ENCODE measurements at regions not wholly inside any gene's neighbourhood (a gene's known extent, or its start where the extent isn't known, plus 50 kb on each side); places are given as distances from the start of the nearest gene placed in this dataset.
A peak's percentile ranks its signal among the peaks of the same experiment; 100 is the strongest.

GRCh38 chr13:72168126-72168855, 301.3 kb upstream of the DACH1 start:
- Histone ChIP-seq H3K27ac (replicated peaks; ENCODE audit: low read length) (no peak overlapping the region), H3K23ac (ENCODE audit: low read depth, low read length, poor library complexity) (no peak overlapping the region), H3K4me2 (ENCODE audit: insufficient read depth, low read length, poor library complexity, severe bottlenecking) (no peak overlapping the region), H2BK120ac (ENCODE audit: low read depth, low read length) (no peak overlapping the region), H3K14ac (ENCODE audit: low read length) (no peak overlapping the region), H3K36me3 (replicated peaks in 1 of 2; ENCODE audit: control insufficient read depth in 2 of 2, insufficient read depth in 2 of 2, low read length in 2 of 2) (no peaks in the 10 kb centered on the region), H4K91ac (ENCODE audit: low read depth, low read length, poor library complexity) (no peak overlapping the region), H2BK5ac (ENCODE audit: low read length) (no peak overlapping the region), H3K79me1 (ENCODE audit: low read depth, low read length) (no peaks in the 10 kb centered on the region), H3K4ac (ENCODE audit: low read length) (no peak overlapping the region), H3K9me3 (replicated peaks in 1 of 2; ENCODE audit: control insufficient read depth in 2 of 2, insufficient read depth in 1 of 2, low read depth in 1 of 2, low read length in 2 of 2) (no peaks in the 10 kb centered on the region), H2AFZ (ENCODE audit: low read length) (peak overlapping the region; percentile 7), H3K27me3 (ENCODE audit: control insufficient read depth in 3 of 3, insufficient read depth in 3 of 3, low read depth in 1 of 3, low read length in 3 of 3) (no peaks in the 10 kb centered on the region), H2BK12ac (ENCODE audit: low read length) (no peak overlapping the region), H3K4me1 (ENCODE audit: control insufficient read depth in 2 of 2, insufficient read depth in 1 of 2, low read depth in 1 of 2, low read length in 2 of 2) (peaks cover 0 to 2% of the 10 kb centered on the region in 2 donors), H2AK5ac (ENCODE audit: low read depth, low read length) (no peak overlapping the region), H3K18ac (ENCODE audit: low read length) (no peak overlapping the region), H3K4me3 (ENCODE audit: low read length in 2 of 2) (no peak overlapping the region), H3K9ac (ENCODE audit: low read depth, low read length, poor library complexity) (no peak overlapping the region), H4K8ac (ENCODE audit: low read depth, low read length) (no peak overlapping the region), H2BK15ac (ENCODE audit: low read length) (no peak overlapping the region)
- WGBS, 2 donors (ENCODE audit: extremely low coverage in 2 of 2, insufficient read length in 2 of 2, insufficient replicate concordance in 1 of 2) = no CpG with 5 or more reads among the region's 8 CpGs
- no peak for DNase-seq (ENCODE audit: low spot score)

DNA sequence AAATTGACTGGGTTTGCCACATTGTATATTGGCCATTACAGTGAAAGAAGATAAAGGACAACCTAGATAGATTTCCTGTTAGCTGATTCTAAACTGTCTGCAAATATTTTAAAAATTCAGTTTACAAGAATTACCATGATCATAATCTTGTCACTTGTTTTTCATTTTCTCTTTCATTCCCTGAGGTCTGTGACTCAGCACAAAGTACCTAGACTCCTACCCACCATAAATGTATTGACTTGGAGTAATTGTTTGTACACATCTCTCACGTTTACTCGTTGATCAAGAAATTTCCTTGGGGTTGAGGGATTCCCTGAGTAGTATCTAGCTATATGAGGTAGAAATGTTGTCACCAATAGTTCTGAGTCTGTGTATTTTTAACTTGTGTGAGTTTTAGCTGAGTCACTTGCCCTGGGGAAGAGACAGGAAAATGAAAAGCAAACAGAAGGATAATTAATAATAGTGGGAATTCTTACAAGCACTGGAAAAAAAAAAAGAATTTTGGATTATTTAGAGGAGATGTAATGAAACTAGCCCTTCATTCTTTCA, 299.2 kb upstream of the DACH1 start:
- H3K14ac ChIP-seq (ENCODE audit: low read length) = no peak overlapping the region

GRCh38 chr13:72165276-72165675, 298.3 kb upstream of the DACH1 start:
- no peak overlapping the region for H3K27ac ChIP-seq (replicated peaks; ENCODE audit: low read length)
- no peaks in the 10 kb centered on the region for H3K79me1 ChIP-seq (ENCODE audit: low read depth, low read length)
- no peak overlapping the region for H2BK120ac ChIP-seq (ENCODE audit: low read depth, low read length)
- no peak overlapping the region for H2BK12ac ChIP-seq (ENCODE audit: low read length)
- no peak overlapping the region for H3K23ac ChIP-seq (ENCODE audit: low read depth, low read length, poor library complexity)
- no peak overlapping the region for H3K4ac ChIP-seq (ENCODE audit: low read length)
- no peak overlapping the region for H3K4me3 ChIP-seq (ENCODE audit: low read length in 2 of 2)
- H3K14ac ChIP-seq (ENCODE audit: low read length) = no peak overlapping the region
- no peak overlapping the region for H4K91ac ChIP-seq (ENCODE audit: low read depth, low read length, poor library complexity)
- H2BK5ac ChIP-seq (ENCODE audit: low read length) = no peak overlapping the region
- H3K18ac ChIP-seq (ENCODE audit: low read length) = no peak overlapping the region
- H2BK15ac ChIP-seq (ENCODE audit: low read length) = no peak overlapping the region
- no peaks in the 10 kb centered on the region for H3K27me3 ChIP-seq (ENCODE audit: control insufficient read depth in 3 of 3, insufficient read depth in 3 of 3, low read depth in 1 of 3, low read length in 3 of 3)
- H3K9me3 ChIP-seq (replicated peaks in 1 of 2; ENCODE audit: control insufficient read depth in 2 of 2, insufficient read depth in 1 of 2, low read depth in 1 of 2, low read length in 2 of 2) = no peaks in the 10 kb centered on the region
- WGBS, 2 donors (ENCODE audit: extremely low coverage in 2 of 2, insufficient read length in 2 of 2, insufficient replicate concordance in 1 of 2) = no CpG with 5 or more reads among the region's 1 CpG
- peaks cover 0 to 2% of the 10 kb centered on the region in 2 donors for H3K4me1 ChIP-seq (ENCODE audit: control insufficient read depth in 2 of 2, insufficient read depth in 1 of 2, low read depth in 1 of 2, low read length in 2 of 2)
- H3K36me3 ChIP-seq (replicated peaks in 1 of 2; ENCODE audit: control insufficient read depth in 2 of 2, insufficient read depth in 2 of 2, low read length in 2 of 2) = no peaks in the 10 kb centered on the region
- H3K4me2 ChIP-seq (ENCODE audit: insufficient read depth, low read length, poor library complexity, severe bottlenecking) = no peak overlapping the region
- no peak overlapping the region for H2AFZ ChIP-seq (ENCODE audit: low read length)
- no peak for DNase-seq (ENCODE audit: low spot score)
- no peak overlapping the region for H4K8ac ChIP-seq (ENCODE audit: low read depth, low read length)
- H2AK5ac ChIP-seq (ENCODE audit: low read depth, low read length) = no peak overlapping the region
- H3K9ac ChIP-seq (ENCODE audit: low read depth, low read length, poor library complexity) = no peak overlapping the region

More for the DNA sequence above, 299.2 kb upstream of the DACH1 start:
- H3K4me2 ChIP-seq (ENCODE audit: insufficient read depth, low read length, poor library complexity, severe bottlenecking) = no peak overlapping the region
- peaks cover 0 to 2% of the 10 kb centered on the region in 2 donors for H3K4me1 ChIP-seq (ENCODE audit: control insufficient read depth in 2 of 2, insufficient read depth in 1 of 2, low read depth in 1 of 2, low read length in 2 of 2)
- H4K91ac ChIP-seq (ENCODE audit: low read depth, low read length, poor library complexity) = no peak overlapping the region
- no peak overlapping the region for H2AK5ac ChIP-seq (ENCODE audit: low read depth, low read length)
- H3K23ac ChIP-seq (ENCODE audit: low read depth, low read length, poor library complexity) = no peak overlapping the region
- H2BK15ac ChIP-seq (ENCODE audit: low read length) = no peak overlapping the region
- DNase-seq (ENCODE audit: low spot score) = no peak
- no peak overlapping the region for H2BK120ac ChIP-seq (ENCODE audit: low read depth, low read length)
- H3K18ac ChIP-seq (ENCODE audit: low read length) = no peak overlapping the region
- no peak overlapping the region for H2BK12ac ChIP-seq (ENCODE audit: low read length)
- H3K4me3 ChIP-seq (ENCODE audit: low read length in 2 of 2) = no peak overlapping the region
- no peak overlapping the region for H2AFZ ChIP-seq (ENCODE audit: low read length)
- H4K8ac ChIP-seq (ENCODE audit: low read depth, low read length) = no peak overlapping the region
- no peak overlapping the region for H3K9ac ChIP-seq (ENCODE audit: low read depth, low read length, poor library complexity)
- no peak overlapping the region for H2BK5ac ChIP-seq (ENCODE audit: low read length)
- H3K27ac ChIP-seq (replicated peaks; ENCODE audit: low read length) = no peak overlapping the region
- H3K36me3 ChIP-seq (replicated peaks in 1 of 2; ENCODE audit: control insufficient read depth in 2 of 2, insufficient read depth in 2 of 2, low read length in 2 of 2) = no peaks in the 10 kb centered on the region
- no CpG with 5 or more reads among the region's 2 CpGs for WGBS, 2 donors (ENCODE audit: extremely low coverage in 2 of 2, insufficient read length in 2 of 2, insufficient replicate concordance in 1 of 2)
- no peaks in the 10 kb centered on the region for H3K79me1 ChIP-seq (ENCODE audit: low read depth, low read length)
- no peaks in the 10 kb centered on the region for H3K9me3 ChIP-seq (replicated peaks in 1 of 2; ENCODE audit: control insufficient read depth in 2 of 2, insufficient read depth in 1 of 2, low read depth in 1 of 2, low read length in 2 of 2)
- H3K27me3 ChIP-seq (ENCODE audit: control insufficient read depth in 3 of 3, insufficient read depth in 3 of 3, low read depth in 1 of 3, low read length in 3 of 3) = no peaks in the 10 kb centered on the region
- no peak overlapping the region for H3K4ac ChIP-seq (ENCODE audit: low read length)

DNA sequence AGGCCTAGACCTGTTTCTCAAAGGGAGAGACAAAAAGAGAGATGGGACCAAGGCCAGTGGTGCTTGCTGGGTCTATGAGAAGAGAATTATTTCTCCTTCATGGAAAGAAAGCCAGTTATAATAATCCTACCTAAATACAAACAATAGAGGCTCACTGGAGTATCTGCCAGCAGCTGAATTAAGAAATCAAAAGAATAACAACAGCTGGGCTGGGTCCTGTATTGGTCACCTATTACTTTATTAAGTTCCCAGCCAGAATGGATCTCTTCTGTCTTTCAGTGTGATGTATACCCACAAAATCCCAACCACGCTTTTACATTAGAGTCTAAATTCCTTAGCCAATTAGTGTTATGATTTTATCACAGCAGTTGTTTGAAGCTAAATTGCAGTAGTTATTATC, 297.8 kb upstream of the DACH1 start:
- DNase-seq (ENCODE audit: low spot score) = no peak
- Histone ChIP-seq H2BK12ac (ENCODE audit: low read length) (no peak overlapping the region), H3K79me1 (ENCODE audit: low read depth, low read length) (no peaks in the 10 kb centered on the region), H3K27me3 (ENCODE audit: control insufficient read depth in 3 of 3, insufficient read depth in 3 of 3, low read depth in 1 of 3, low read length in 3 of 3) (no peaks in the 10 kb centered on the region), H2BK15ac (ENCODE audit: low read length) (no peak overlapping the region), H3K9me3 (replicated peaks in 1 of 2; ENCODE audit: control insufficient read depth in 2 of 2, insufficient read depth in 1 of 2, low read depth in 1 of 2, low read length in 2 of 2) (no peaks in the 10 kb centered on the region), H3K27ac (replicated peaks; ENCODE audit: low read length) (no peak overlapping the region), H3K9ac (ENCODE audit: low read depth, low read length, poor library complexity) (no peak overlapping the region), H3K18ac (ENCODE audit: low read length) (no peak overlapping the region), H3K23ac (ENCODE audit: low read depth, low read length, poor library complexity) (no peak overlapping the region), H3K14ac (ENCODE audit: low read length) (no peak overlapping the region), H2AFZ (ENCODE audit: low read length) (no peak overlapping the region), H3K4ac (ENCODE audit: low read length) (no peak overlapping the region), H4K8ac (ENCODE audit: low read depth, low read length) (no peak overlapping the region), H2BK120ac (ENCODE audit: low read depth, low read length) (no peak overlapping the region), H4K91ac (ENCODE audit: low read depth, low read length, poor library complexity) (no peak overlapping the region), H3K4me3 (ENCODE audit: low read length in 2 of 2) (no peak overlapping the region), H3K36me3 (replicated peaks in 1 of 2; ENCODE audit: control insufficient read depth in 2 of 2, insufficient read depth in 2 of 2, low read length in 2 of 2) (no peaks in the 10 kb centered on the region), H3K4me1 (ENCODE audit: control insufficient read depth in 2 of 2, insufficient read depth in 1 of 2, low read depth in 1 of 2, low read length in 2 of 2) (peaks cover 0 to 2% of the 10 kb centered on the region in 2 donors), H2AK5ac (ENCODE audit: low read depth, low read length) (no peak overlapping the region), H2BK5ac (ENCODE audit: low read length) (no peak overlapping the region), H3K4me2 (ENCODE audit: insufficient read depth, low read length, poor library complexity, severe bottlenecking) (no peak overlapping the region)
- no CpG with 5 or more reads among the region's 1 CpG for WGBS, 2 donors (ENCODE audit: extremely low coverage in 2 of 2, insufficient read length in 2 of 2, insufficient replicate concordance in 1 of 2)

All from neuronal stem cell (in vitro differentiated cells).